COLO668 (cell line): ENCODE measurements at regions not wholly inside any gene's neighbourhood (a gene's known extent, or its start where the extent isn't known, plus 50 kb on each side); places are given as distances from the start of the nearest gene placed in this dataset.

Experiments
- DNase-seq: peaks from one replicate; lab custom pipeline; 2025; ENCODE audit not compliant: unreplicated experiment; lab: John Stamatoyannopoulos, UW

DNA sequence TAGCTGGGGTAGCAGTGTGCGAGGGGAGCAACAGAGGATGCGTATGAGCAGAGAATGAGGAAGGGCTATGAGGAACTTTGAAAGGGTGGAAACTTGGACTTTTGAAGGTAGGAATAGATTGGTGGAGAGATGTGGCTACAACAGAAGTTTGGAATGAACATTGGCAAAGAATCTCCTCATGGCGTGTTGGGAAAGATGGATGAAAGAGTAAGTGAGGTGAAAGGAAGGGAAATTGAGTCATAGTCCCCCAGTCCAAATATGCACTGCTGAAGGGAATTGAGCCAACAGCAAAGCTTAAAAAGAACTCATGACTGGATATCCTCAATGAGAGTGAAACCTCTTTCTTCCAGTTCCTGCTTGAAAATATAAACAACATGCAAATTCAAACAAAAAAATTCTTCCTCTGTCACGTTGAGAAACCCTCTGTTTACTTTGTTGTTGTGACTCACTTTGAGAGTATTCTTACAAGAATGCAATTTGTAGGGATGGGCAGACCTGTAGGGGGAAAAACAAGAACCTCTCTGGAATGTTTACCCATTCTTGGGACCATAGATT is 313.2 kb upstream of the KCNJ16 start:
- no peak for DNase-seq

DNA sequence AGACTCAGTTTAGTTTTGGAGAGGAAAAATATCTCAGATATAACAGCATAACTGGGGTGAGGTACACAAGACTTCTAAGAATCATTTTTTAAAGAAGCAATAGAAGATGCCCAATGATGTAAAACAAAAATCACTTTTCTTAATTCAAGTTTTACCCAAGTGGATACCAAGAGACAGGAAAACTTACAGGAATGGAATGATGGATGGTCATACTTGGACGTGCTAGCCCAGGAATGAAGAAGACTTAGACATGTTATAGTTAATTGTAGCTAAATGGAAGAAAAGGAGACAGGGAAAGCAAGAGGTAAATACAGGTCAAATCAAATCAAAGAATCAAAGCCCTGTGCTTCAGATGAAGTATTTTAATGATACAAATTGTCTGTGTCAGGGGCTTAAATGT is 312.7 kb upstream of the KCNJ16 start:
- no peak for DNase-seq

DNA sequence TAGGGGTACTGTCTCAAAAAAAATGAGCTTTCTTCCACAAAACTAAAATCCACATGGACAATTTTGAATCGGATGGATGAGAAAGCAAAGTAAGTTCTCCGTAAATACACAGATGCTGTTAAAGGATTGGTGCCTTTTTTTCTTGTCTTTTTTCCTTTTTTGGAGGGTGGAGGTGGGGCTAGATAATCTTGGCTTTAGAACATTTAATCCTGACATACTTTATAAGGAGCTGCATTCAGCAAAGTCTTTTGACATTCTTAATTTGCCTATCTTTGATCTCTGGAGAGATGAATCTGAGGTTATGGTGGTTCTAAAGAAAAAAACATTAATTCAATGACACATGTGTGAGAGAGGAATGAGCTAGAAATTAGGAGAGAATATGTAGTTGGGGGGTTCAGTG is 312.3 kb upstream of the KCNJ16 start:
- DNase-seq = no peak

DNA sequence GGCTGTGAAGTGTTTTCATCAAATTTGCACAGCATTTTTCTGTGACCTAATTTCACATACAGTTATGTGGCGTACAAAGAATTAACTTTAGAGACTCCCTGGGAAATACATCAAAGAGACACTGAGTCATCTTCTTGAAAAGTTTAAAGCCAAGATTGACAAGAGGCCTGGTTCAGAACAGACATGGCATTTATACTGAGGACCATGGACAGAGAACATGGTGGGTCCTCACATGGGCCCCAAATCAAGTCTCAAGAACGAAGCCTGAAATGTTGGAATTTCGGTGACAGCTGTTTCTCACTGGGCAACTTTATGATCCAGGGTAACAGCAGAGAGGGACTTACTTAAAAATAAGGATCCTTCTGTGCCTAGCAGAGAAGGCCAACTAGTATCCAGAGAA is 311.5 kb upstream of the KCNJ16 start:
- DNase-seq = no peak

DNA sequence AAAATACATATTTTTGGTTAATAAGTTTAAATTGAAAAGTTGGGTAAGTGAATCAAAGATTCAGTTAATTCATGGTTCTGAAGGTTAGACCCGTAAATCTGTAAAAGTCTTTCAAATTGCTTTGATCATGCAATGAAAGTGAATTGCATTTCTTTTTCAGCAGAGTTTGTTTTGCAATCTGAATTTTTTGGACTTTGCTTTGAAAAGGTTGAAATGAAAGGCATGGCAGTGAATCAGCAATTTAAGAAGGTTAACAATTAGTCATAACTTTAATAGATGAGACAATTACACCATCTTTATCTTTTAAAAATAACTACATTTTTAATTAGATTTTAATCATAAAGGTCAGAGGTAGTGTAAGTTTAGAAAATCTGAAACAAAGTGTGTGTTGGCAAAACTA is 310.9 kb upstream of the KCNJ16 start:
- DNase-seq = no peak

DNA sequence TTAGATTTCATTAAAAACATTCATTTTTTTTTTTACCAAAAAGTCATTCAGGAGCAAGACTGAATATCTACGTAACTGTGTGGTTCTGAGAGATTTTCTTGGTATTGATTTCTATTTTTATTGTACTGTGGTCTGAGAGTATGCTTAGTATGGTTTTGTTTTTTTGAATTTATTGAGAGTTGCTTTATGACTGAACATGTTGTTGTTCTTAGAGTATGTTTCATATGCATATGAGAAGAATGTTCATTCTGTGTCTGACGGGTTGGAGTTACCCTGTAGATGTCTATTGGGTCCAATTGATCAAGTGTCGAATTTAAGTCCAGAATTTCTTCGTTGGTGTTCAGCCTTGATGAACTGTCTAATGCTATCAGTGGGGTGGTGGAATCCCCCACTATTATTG is 306.0 kb upstream of the KCNJ16 start:
- no peak for DNase-seq

DNA sequence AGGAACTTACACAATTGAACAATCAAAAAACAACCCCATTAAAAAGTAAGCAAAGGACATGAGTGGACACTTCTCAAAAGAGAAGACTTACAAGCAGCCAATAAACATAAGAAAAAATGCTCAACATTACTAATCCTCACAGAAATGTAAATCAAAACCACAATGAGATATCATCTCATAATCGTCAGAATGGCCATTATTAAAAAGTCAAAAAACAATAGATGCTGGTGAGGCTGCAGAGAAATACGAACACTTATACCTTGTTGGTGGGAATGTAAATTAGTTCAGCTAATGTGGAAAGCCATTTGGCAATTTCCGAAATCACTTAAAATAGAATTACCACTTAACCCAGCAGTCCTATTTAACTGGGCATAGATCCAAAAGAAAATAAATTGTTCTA is 301.9 kb upstream of the KCNJ16 start:
- no peak for DNase-seq

DNA sequence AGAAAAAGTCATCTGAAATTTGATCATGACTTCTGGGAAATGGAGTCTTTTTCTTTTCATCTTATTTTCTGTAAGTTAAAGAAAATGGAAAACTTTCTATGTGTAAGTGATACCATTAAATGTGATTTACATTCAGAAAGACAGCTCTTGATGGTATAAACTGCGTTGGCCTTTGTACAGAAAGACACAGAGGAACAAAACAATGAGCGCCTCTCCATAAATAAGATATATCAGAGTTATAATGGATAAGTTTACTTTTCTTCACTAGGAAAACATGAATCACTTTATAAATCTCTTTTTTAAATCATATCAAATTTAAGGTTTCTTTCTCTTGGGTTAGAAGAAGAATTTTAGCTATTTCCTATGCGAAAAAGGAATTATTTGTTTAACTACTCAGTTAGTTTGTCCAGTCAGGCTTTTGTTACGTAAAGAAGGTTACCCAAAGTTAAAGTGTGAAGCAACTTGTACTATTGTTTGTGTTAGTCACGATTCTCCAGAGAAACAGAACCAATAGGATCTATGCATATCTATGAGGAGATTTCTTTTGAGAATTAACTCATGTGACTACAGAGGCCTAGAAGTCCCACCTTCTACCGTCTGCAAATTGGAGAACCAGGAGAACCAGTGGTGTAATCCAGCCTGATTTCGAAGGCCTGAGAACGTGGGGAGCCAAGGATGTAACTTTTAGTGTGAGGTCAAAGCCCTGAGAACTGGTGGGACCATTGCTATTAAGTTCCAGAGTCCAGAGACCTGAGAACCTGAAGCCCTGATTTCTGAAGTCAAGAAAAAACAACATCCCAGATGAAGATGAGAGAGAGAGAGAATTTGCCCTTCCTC is 295.4 kb upstream of the KCNJ16 start:
- DNase-seq = no peak

DNA sequence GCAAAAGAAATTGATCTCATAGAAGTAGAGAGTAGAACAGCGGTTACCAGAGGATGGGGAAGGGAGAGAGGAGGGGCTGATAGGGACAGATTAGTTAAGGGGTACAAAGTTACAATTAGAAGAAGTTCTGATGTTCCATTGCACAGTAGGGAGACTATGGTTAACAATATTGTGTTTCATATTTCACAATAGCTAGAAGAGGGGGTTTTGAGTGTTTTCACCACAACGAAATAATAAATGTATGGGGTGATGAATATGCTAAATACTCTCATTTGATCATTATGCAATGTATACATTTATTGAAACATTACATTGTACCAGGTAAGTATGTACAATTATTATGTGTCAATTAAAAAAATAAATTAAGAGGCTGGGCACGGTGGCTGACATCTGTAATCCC is 291.2 kb upstream of the KCNJ16 start:
- no peak for DNase-seq

DNA sequence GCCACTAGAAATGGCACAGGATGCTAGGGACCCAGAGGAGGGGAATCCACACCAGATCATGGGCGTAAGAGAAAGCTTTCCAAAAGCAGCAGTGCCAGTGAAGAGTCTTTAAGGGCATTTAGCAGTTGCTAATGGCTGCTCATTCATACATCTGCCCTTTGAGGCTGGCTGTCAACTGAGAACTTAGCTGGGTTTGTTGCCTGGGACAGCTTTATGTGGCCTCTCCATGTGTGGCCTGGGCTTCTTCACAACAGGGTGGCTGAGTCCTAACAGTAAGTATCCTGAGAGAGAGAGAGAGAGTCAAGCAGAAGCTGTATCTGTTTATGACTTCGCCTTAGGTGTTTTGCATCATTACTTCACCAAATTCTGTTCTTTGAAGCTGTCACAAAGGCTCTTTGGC is 286.1 kb upstream of the KCNJ16 start:
- DNase-seq = no peak

DNA sequence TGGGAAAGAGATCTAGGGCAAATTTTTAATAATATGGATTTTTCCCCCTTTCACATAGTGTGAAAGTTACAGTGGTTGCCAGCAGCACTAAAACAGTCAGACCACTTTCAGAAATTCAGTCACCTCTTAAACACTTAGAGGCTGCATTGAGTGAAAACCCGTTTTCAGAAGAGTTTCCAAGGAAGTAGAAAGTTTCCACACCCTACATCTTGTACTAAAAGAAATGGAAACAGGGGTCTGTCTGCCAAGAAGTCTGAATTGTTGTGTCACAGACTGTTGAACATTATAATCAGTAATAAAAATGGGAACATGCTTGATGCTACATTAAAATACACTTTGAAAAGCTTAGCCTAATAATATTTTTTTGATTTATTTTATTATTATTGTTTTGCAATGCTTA is 278.9 kb upstream of the KCNJ16 start:
- DNase-seq = no peak

DNA sequence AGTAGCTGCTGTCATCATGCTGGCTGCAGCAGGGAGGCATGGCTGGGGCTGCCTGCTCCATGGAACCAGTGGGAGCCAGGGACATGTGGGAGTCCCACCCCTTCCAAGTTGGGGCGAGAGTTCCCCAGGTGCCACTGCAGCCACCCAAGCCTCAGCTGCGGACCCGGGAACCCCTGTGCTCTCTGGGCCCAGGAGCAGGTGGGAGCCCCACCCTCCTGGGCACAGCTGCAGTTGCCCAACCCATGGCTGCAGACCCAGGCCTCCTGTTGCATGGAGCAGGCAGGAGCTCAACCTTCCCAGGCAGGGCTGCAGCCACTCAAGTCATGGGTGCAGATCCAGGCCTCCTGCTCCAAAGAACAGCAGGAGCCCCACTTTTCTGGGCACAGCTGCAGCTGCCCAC is 274.2 kb upstream of the KCNJ16 start:
- DNase-seq = no peak

DNA sequence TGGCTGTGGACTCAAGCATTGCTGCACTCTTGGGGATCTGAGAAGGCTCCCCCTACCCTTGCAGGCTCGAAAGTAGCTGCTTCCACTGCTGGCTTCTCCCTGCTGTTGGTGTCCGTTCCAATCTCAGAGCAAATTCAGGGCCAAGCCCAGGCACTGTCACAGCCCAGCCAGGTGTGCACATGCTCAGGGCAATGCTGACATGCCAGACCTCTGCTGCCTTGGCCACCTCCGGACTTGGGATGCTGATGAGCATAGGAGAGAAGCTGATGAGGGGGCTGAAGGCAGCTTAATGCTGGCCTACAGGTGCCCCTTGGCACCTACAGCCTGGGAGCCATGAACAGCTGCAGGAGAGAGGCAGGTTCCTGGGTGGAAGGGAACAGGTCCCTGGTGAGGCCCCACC is 273.7 kb upstream of the KCNJ16 start:
- no peak for DNase-seq

DNA sequence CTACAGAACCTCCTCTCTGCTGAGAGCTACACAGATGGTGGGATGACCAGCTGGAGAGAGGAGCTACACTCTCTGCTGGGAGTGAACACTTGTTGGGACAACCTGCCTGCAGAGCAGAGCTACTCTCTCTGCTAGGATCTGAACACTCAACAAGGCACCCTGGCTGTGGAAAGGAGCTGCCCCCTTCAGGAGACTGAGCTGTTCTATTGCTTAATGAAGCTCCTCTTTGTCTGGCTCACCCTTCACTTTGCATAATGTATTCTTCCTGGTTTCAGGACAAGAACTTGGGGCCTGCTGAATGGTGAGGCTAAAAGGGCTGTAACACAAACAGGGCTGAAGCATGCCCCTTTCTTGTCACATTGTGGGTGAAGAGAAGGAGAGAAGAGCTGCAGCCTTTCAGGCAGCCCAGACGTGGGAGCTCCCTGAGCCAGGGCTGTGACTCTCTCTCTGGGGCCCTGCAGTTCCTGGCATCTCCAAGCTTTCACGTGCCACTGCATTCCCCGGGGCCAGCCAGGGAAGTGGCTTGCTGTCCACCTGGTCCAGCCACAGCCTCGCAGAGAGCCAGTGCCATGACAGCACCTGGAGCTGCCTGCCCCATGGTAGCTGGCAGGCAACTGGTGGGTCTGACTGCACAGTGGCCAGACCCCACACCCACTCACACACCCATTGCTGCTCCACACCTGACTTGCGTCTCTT is 272.8 kb upstream of the KCNJ16 start:
- no peak for DNase-seq

DNA sequence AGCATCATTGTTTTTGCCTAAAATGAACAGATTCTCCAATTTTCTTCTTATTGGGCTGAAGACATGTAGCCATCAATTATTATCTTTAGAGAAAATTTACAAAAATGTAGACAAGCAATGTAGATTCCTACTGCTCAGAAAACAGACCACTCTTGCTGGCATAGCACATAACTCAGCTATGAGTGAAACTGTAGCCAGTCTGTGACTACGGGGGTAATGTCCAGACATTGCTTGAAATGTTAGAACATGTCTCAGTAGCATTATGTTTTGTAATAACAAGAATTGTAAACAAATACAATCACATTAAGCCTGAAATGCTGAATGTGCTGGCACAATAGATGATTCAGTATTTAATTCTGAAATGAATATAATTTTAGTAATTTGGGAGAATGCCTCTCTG is 265.7 kb upstream of the KCNJ16 start:
- DNase-seq = no peak

DNA sequence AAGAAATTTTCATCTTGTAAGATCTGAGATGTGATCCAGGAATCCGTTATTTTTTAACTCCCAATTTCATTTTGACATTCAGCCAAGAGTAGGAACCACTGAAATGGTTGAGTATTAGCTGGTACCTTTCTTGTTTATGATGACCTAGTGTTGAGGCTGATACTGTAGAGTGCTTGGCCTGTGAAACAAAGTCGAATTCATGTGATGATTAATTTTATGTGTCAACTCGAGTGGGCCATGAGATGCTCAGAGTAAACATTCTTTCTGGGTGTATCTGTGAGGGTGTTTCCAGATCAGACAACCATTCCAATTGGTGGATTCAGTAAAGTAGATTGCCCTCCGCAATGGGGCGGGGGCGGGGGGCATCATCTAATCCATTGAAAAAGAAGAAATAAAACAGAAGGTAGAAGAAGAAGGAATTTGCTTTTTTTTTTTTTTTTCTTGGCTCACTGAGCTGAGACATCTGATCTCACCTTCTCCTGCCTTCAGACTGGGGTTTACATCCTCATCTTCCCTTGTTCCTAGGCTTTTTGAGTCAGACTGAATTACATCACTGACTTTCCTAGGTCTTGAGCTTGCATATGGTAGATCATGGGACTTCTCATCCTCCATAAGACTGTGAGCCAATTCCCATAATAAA is 264.6 kb upstream of the KCNJ16 start:
- DNase-seq = peak; percentile 7

DNA sequence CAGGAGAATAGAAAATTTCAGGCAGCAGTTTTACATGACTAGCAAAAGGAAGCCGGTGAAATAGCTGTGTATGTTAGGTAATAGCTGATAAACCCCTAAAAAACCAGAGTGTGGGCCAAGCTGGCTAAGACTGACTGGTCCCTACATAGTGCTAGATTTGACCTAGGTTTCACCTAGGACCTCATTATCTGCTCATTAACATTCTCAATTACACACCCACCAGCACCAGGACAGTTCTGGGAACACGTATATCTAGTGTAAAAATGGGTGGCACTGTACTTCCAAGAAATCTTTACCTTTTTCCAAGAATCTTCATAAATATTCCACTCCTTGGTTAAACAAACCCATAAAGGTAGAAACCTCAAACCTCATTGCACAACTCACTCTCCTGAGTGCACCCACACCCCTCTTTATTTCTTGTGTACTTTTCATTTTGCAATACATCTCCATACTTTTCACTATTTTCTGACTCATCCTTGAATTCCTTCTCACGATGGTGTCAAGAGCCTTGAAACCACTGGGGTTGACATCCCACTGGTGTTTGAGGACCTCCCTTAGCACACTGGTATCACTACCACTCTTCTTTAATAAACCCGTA is 262.7 kb upstream of the KCNJ16 start:
- DNase-seq = no peak

DNA sequence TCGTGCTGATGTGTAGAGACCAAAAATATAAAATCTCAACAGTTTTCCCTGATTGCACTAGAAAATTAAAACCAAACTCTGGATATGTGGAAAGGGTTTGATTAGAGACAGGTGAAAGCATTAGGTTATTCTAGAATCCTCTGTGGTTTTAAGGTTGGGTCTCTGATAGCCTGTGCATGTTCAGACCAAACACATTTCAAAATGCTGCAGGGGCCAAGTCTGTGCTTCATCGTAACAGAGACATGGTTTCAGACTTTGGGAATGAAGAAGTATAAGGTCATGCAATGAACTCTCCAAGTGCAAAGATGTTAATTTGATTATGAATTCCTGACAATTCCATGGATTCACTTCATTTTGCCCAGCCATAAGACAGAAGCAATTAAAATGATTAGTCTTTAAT is 261.0 kb upstream of the KCNJ16 start:
- DNase-seq = no peak

DNA sequence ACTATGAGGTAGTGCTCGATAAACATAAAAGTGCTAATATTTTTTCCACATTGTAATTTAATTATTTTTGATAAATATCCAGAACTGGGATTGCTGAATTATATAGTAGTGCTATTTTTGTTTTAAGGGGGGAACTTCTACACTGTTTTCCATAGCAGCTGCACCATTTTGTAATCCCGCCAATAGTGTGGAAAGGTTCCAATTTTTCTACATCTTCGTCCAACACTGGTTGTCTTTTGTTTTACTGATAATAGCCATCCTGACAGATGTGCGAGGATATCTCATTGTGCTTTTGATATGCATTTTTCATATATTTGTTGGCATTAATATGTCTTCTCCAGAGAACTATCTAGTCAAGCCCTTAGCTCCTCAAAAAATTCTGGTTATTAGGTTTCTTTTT is 259.6 kb upstream of the KCNJ16 start:
- DNase-seq = no peak

DNA sequence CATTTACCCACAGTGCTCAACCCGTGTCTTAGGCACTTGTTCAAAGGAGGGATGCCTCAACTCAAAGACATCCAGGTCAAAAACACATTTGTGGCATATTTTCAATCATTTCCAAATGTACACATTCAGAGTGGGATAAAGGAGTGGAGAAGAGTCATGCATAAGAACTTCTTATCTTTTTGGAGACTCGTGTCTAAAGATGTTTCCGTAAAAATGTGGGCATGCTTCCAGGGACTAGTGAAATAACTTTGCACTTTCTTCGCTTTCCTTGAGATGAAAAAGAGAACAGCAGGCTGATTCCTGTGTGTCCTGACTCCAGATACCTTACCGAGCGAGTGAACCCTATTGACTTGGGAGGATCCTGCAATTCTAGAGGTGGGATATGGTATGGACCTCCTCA is 256.6 kb upstream of the KCNJ16 start:
- no peak for DNase-seq

DNA sequence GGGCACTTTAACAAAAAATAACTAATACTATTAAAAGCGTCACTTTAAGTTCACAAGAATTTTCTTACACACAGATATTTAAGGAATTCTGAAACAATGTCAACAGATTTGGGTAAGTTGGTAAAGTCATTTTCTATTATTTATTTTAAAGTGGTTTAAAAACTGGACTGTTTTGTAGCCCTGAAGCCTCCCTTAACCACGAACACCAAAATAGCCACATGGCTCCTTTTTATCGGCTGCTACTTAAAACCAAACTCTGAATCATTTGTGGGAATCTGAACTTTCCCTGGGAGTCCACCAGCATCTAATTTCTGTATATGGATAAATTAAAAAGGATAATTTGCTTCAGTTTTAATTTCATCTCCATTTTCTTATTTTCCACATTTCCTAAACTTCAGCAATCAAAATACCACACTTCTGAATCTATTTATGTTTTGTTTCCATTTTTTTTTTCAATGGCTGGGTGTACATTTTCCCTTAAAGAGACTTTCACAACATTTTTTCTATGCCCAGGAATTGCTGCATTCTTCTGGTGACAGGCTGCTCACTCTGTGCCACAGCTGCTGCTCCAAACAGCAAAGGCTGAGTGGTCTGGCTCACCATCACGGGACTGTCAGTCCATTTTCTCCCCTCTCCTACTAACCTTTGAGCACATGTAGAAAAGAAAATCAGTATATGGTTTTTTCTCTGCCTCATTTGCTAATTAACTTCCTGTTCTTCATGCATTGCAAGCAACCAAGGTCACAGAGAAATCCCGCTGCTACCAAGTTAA is 255.5 kb upstream of the KCNJ16 start:
- no peak for DNase-seq
